Activated gamma-delta T cell treated with anti-CD3 and anti-CD28 coated beads, Interleukin-2, amount 50 U/mL, for 16 hours (primary cell): ENCODE measurements at regions not wholly inside any gene's neighbourhood (a gene's known extent, or its start where the extent isn't known, plus 50 kb on each side); places are given as distances from the start of the nearest gene placed in this dataset.
"Not testable (repeated sequence)": the region's sequence is repeated elsewhere in the genome, so short reads cannot be mapped to it uniquely, and the experiment has no call there.

ENCODE experiments used
- DNase-seq: peaks from one replicate; pipeline ENCODE4 v3.0.0-alpha.2; 2020; ENCODE audit warnings: low read depth

DNA sequence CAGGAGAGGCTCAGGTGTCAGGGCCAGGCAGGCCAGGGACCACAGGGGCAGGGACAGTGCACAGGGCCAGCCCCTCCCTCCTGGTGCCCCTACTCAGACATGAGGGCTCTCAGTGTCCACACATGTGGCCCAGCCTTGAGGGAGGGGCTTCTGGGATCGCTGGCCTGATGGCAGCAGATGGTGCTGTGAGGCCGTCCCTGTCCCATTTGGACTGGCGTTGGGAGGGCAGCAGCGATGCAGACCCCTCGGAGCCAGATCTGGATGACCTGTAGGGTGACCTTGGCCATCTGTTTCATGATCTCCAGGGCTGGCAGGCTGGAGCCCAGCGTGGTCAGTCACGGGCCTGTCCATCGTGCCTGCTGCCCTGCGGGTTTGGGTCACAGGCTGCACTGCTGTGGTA, 377.6 kb downstream of the TMEM121 start:
- no peak for DNase-seq

GRCh38 chr14:105904379-105904778, 378.0 kb downstream of the TMEM121 start:
- DNase-seq = no peak

DNA sequence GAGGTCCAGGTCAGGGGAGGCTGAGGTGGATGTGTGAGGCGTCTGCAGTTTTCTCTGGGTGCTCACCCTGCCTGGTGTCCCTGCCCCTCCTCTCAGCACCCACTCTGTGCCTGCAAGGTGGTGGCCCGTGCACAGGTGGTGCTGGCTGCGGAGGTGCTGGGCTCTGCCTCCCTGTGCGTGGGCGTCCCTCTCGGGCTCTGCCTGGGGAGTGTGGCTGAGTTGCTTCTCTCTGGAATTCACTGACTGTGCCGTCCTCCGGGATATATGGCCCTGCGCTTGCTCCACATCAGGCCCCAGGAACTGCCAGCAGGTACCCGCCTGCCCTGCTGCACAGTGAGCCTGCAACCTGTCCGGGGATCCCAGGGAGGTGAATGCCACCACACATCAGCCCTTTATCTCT, 379.1 kb downstream of the TMEM121 start:
- DNase-seq = no peak

GRCh38 chr14:105907276-105907675, 380.9 kb downstream of the TMEM121 start:
- DNase-seq = no peak

- no peak for DNase-seq
These were observed 381.6 kb downstream of the TMEM121 start for GRCh38 chr14:105908006-105908405.

DNA sequence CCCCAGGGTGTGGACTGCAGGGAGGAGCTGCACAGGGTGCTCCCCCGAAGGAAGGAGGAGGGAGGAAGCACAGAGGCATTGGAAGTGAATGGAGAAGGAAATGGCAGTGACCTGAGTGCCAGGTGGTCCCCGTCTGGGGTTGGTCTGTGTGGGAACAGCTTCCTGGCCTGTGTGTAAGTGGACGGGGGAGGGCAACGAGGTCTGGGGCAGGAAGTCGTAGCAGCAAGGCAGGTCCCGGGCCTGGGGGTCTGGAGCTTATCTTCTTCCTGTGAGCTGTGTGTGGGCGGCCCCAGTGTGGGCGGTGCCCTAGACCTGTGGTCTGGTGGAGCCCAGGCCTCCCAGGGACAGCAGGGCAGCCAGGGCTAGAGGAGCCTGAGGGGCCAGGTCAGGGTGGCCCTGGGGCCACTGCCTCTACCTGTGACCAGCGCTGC, 382.1 kb downstream of the TMEM121 start:
- no peak for DNase-seq

GRCh38 chr14:105909046-105909827, 382.9 kb downstream of the TMEM121 start:
- DNase-seq = no peak

DNA sequence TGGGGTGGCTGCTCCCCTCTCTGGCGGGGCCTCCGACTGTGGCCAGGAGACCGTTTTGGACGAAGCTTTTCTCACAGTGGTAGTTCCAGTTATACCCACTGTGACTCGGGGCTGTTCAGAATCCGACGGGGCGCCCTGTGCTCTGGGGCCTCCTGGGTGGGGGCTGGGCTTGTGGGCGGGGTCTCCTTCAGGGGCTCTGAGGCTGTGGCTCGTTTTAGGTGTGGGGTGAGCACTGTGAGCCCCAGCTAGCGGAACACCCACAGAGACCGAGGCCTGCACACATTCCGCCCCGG, 383.4 kb downstream of the TMEM121 start:
- DNase-seq = not testable (repeated sequence)

DNA sequence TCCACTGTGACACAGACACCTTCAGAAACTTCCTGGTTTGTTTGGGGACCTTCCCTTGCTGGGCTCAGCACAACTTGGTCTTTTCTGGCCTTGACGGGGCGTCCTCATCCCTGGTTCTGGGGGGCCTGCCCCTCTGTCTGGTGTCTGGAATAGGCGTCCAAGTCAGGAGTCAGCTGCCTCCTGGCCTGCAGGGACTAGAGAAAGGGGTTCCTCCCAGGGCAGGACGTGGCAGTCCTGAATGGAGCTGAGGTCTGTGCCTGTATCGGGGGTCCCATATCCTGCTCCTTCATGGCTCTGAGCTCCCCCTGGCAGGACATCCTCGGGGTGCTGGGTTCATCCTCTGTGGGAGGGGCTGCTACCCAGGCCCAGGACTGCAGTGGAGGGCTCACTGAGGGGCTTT, 384.0 kb downstream of the TMEM121 start:
- DNase-seq = no peak

GRCh38 chr14:105911006-105911847, 384.8 kb downstream of the TMEM121 start:
- no peak for DNase-seq

DNA sequence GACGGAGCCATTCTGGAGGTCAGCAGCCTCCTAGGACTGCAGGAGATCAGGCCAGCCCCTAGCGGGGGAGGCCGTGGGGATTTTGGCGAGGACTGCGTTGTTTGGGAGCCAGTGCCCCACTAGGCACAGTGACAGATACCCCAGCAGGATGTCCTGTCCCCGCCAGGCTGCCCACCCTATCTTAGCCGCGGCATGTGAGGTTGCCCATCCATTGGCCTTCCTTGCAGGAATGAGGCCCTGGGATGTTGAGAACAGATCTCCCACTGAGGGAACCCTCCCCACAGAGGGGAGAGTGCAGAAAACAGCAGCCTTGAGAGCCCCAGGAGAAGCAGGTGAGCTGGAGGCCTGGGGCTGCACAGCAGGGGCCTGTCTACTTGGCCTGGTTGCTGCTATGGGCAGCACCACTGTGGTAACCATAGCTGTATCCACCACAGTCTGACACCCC, 385.5 kb downstream of the TMEM121 start:
- DNase-seq = not testable (repeated sequence)

DNA sequence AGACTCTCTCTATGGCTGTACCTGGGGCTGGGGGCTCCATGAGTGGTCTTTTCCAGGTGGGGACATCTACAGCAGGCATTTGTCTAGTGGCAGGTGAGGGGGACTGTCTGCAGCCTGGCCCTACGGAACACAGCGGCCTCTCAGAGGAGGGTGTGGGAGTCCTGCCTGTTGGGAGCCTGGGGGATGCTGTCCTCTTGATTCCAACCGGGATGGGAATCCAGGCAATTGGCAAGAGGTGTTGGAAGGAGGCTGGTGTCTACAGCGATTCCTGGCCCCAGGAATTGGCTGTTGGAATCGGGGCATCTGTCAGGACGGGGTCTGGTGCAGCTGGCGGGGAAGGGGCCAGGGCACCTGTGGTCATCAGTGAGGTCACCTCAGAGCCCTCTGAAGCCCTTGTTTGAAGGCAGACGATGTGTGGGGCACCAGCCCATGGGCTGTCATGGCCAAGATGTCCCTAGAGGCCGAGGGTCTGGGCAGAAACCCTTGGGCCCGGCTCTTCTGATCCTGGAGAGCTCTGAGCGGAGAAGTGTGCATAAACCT, 386.3 kb downstream of the TMEM121 start:
- no peak for DNase-seq

DNA sequence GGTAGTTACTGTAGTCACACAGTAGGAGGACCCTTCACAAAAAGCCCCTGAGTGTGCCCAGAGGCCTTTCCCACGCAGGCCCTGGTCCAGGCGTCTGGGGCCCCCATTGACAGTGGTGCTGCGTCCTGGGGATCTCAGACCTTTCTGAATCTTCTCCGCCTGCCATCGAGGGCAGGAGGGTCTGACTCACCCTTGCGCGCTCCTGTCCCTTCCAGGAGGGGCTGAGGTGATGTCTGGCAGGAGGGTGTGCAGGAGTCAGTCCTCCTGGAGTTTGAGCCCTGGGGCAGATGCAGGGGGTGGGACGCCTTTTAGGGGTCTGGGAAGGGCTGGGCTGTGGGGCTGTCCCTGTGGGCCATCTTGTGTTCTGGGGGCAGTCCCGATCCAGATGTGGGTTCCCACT, 386.8 kb downstream of the TMEM121 start:
- no peak for DNase-seq

GRCh38 chr14:105913861-105914260, 387.5 kb downstream of the TMEM121 start:
- DNase-seq = no peak

- not testable (repeated sequence) for DNase-seq
These were observed 387.9 kb downstream of the TMEM121 start for GRCh38 chr14:105914281-105914680.

GRCh38 chr14:105914738-105915385, 388.5 kb downstream of the TMEM121 start:
- DNase-seq = no peak

DNA sequence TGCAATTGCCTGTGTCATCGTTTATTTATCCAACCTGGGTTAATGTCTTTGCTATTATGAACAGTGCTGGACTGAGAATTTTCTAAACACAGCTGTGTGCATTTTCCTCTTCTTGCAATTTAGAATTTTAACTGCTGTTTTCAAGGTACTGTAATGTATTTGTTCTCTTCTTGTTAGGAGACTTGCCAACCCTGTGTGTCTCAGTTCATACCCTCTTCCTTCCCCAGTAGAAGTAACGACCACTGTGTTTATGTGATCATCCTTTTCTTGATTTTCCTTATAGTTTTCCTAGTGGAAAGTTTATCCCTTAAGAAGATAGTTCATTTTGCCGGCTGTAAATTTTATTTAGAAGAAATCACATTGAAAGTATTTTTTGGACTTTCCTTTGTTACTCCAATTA, 389.2 kb downstream of the TMEM121 start:
- DNase-seq = not testable (repeated sequence)

- not testable (repeated sequence) for DNase-seq
These were observed 391.0 kb downstream of the TMEM121 start for GRCh38 chr14:105917136-105917932.

- no peak for DNase-seq
These were observed 391.6 kb downstream of the TMEM121 start for GRCh38 chr14:105917933-105918436.

- DNase-seq = no peak
These were observed 392.3 kb downstream of the TMEM121 start for GRCh38 chr14:105918496-105919262.
